Transverse colon (tissue), 4 donors: ENCODE measurements at regions not wholly inside any gene's neighbourhood (a gene's known extent, or its start where the extent isn't known, plus 50 kb on each side); places are given as distances from the start of the nearest gene placed in this dataset.

Source experiments
- DNase-seq: peaks from one replicate; pipeline ENCODE4 v3.0.0-alpha.2; 2019
- H3K27ac ChIP-seq, 4 donors: fragments of 200-600 bp; sonication (generic); 2 replicates each; pipeline ENCODE4 v1.5.1; 2016 to 2018; ENCODE audit warnings: inconsistent platforms in 4 of 4
- H3K27me3 ChIP-seq: fragments of 200-600 bp; sonication (generic); 2 replicates; pipeline ENCODE4 v1.5.1; 2017; ENCODE audit warnings: inconsistent platforms
- H3K36me3 ChIP-seq, 4 donors: fragments of 200-600 bp; sonication (generic); 2 replicates each; pipeline ENCODE4 v1.5.1; 2017 to 2019; ENCODE audit warnings: inconsistent platforms in 4 of 4
- H3K4me1 ChIP-seq, 4 donors: fragments of 200-600 bp; sonication (generic); 2 replicates each; pipeline ENCODE4 v1.5.1; 2017 to 2020; ENCODE audit warnings: inconsistent platforms in 4 of 4
- H3K4me3 ChIP-seq, 4 donors: fragments of 200-600 bp; sonication (generic); 1 replicate in 1 of 4; 2 replicates in 3 of 4; pipeline versions ENCODE4 v1.5.1 to v1.6.1; 2017 to 2019; ENCODE audit warnings: inconsistent platforms in 4 of 4
- H3K9me3 ChIP-seq, 2 donors: fragments of 200-600 bp; sonication (generic); 2 replicates each; pipeline ENCODE4 v1.5.1; 2017 to 2019; ENCODE audit warnings: inconsistent platforms in 2 of 2
- EP300 ChIP-seq: sonication (generic); formaldehyde crosslinking; IDR thresholded peaks from one replicate; pipeline ENCODE4 v1.6.1; 2017; ENCODE audit warnings: antibody characterized with exemption, low read depth
- POLR2A ChIP-seq: fragments of 450-650 bp; IDR thresholded peaks from one replicate; pipeline ENCODE4 v1.6.1; 2016; ENCODE audit warnings: antibody characterized with exemption, mild to moderate bottlenecking, moderate library complexity
- POLR2AphosphoS5 ChIP-seq, 3 donors: sonication (generic); formaldehyde crosslinking; IDR thresholded peaks; one replicate each; pipeline ENCODE4 v1.6.1; 2016; ENCODE audit warnings: antibody characterized with exemption in 3 of 3
- WGBS, 2 donors: methylation state at CpG; one replicate each; pipeline ENCODE4 v1.1.5; 2018; ENCODE audit warnings: low coverage in 1 of 2; 5-methylcytosine and 5-hydroxymethylcytosine counted together
- in situ Hi-C, 4 donors: fragments of 200-750 bp; cut with MboI; loops; one replicate each; pipeline versions ENCODE4 v1.15.0 to v1.15.1; 2017; ENCODE audit warnings: low sequenced_read_pairs in 3 of 4, low pct_ligation_motif_present in 1 of 4, low pct_unique_long_range_greater_than_20kb in 1 of 4
- intact Hi-C: fragments of 100-400 bp; cut with DNase I; formaldehyde crosslinking; loops from one replicate; pipeline ENCODE4 v1.15.1; 2023; ENCODE audit warnings: low total_unique reads
- TF ChIP-seq, protein P1 (sequence below), 5 experiments: fragments of 200-600 bp in 3 of 5; fragments of 450-650 bp in 2 of 5; sonication (generic) in 3 of 5; IDR thresholded peaks; 1 replicate in 2 of 5; 2 replicates in 3 of 5; pipeline ENCODE4 v1.5.1; 2016 to 2017; ENCODE audit warnings: antibody characterized with exemption in 5 of 5, inconsistent platforms in 3 of 5, mild to moderate bottlenecking in 2 of 5, moderate library complexity in 1 of 5

DNA sequence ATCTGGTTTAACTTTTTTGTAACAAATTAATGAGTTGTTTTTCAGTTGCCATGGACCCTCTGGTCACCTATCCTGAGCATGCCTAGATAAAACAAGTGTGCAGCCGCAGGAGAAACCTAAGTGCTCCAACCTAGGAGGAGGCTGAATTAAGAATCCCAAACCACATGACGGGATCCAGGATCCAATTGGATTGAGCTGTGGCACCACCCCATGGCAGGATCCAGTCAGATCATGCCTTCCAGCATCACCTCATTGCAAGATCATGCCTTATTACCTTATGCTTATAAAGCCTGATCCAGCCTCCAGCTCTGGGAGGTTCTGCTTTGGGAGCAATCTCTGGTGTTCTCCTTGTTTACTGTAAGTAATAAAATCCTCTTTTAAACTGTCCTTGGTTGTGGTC, 662.0 kb downstream of the TLR4 start:
- no peaks in the 10 kb centered on the region for H3K36me3 ChIP-seq
- no peak overlapping the region for H3K27ac ChIP-seq
- no peaks in the 10 kb centered on the region for H3K27me3 ChIP-seq
- intact Hi-C loops (no loop called here), in situ Hi-C loops (no loop called here)
- no peak for DNase-seq
- TF ChIP-seq EP300 = no peak
- TF ChIP-seq, protein P1, sequence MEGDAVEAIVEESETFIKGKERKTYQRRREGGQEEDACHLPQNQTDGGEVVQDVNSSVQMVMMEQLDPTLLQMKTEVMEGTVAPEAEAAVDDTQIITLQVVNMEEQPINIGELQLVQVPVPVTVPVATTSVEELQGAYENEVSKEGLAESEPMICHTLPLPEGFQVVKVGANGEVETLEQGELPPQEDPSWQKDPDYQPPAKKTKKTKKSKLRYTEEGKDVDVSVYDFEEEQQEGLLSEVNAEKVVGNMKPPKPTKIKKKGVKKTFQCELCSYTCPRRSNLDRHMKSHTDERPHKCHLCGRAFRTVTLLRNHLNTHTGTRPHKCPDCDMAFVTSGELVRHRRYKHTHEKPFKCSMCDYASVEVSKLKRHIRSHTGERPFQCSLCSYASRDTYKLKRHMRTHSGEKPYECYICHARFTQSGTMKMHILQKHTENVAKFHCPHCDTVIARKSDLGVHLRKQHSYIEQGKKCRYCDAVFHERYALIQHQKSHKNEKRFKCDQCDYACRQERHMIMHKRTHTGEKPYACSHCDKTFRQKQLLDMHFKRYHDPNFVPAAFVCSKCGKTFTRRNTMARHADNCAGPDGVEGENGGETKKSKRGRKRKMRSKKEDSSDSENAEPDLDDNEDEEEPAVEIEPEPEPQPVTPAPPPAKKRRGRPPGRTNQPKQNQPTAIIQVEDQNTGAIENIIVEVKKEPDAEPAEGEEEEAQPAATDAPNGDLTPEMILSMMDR (IDR thresholded peaks at IDR 0.05) = no peak
- TF ChIP-seq POLR2A = no peak
- TF ChIP-seq POLR2AphosphoS5 (IDR thresholded peaks at IDR 0.05) = no peak
- no peaks in the 10 kb centered on the region for H3K9me3 ChIP-seq
- WGBS, 2 donors = 89 to 92% methylated on average over 2 of the region's 2 CpGs
- no peaks in the 10 kb centered on the region for H3K4me1 ChIP-seq
- H3K4me3 ChIP-seq = no peak overlapping the region

DNA sequence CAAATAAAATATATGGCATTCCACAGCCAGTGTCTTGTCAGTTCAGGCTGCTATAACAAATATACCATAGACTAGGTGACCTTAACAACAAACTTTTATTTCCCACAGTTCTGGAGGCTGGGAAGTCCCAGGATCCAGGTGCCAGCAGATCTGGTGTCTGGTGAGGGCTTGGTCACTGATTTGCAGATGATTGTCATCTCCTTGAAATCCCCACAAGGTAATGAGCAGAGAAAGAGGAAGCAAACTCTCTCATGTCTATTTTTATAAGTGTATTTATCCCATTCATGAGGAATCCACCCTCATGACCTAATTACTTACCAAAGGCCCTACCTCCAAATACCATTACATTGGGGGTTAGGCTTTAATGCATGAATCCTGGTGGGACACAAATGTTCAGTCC, 663.2 kb downstream of the TLR4 start:
- DNase-seq = no peak
- H3K4me1 ChIP-seq = no peaks in the 10 kb centered on the region
- no peaks in the 10 kb centered on the region for H3K27me3 ChIP-seq
- intact Hi-C loops = no loop called here
- H3K27ac ChIP-seq = no peak overlapping the region
- no peaks in the 10 kb centered on the region for H3K36me3 ChIP-seq
- no peak for TF ChIP-seq POLR2A
- TF ChIP-seq EP300 = no peak
- no peak for TF ChIP-seq POLR2AphosphoS5 (IDR thresholded peaks at IDR 0.05)
- TF ChIP-seq, protein P1 (IDR thresholded peaks at IDR 0.05) = no peak
- in situ Hi-C loops = no loop called here
- H3K9me3 ChIP-seq = no peaks in the 10 kb centered on the region
- no peak overlapping the region for H3K4me3 ChIP-seq

DNA sequence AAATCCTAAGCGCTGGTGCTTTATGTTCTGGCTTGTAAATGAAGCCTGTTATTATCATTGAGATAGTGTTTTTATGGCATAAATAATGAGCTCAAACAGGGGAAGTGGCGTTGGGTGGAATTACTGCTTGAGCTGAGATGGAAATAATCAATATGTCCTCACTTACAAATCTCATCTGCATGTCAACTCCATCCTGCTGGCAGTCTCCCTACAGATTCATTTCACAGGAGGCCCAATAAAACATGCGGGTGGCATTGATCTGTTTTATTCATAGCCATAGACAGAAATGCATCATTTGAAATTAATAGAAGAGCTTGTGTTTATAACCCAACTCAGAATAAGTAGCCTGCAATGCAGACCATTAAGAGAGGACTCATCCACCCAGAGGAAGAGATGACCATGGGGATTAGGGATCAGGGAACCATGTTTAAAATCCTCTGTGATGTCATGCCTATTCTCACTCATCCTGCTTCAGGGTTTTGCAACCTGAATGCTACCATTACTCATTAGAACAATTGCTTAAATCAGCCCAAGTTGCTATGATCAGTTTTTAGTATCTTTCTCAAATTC, 680.4 kb downstream of the TLR4 start:
- Histone ChIP-seq H3K27ac (no peak overlapping the region), H3K4me3 (no peak overlapping the region), H3K9me3 (no peaks in the 10 kb centered on the region), H3K4me1 (no peaks in the 10 kb centered on the region), H3K36me3 (no peaks in the 10 kb centered on the region), H3K27me3 (no peaks in the 10 kb centered on the region)
- WGBS, 2 donors = 51 to 78% methylated on average over 2 to 3 of the region's 3 CpGs
- no peak for DNase-seq
- intact Hi-C loops = no loop called here
- TF ChIP-seq, protein P1 (IDR thresholded peaks at IDR 0.05) = no peak
- TF ChIP-seq EP300 (no peak), POLR2AphosphoS5 (IDR thresholded peaks at IDR 0.05) (no peak), POLR2A (no peak)
- in situ Hi-C loops = no loop called here

DNA sequence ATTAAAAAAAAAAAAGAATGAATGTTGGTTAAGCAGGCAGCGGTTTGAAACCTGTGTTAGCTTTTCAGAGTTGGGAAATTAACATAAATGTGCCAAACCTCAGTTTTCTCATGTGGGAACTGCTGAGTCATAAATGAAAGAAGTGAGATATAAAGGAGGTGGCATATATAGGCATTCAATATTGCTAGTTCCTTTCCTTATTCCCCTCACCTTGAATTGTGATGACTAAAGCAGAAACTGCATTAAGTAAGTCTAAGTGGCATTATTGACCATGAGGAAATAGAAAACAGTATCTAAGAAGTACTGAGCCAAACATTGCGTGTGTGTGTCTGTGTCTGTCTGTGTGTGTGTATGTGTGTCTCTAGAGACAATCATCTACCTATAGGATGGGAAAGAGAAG, 691.2 kb downstream of the TLR4 start:
- intact Hi-C loops = no loop called here
- Histone ChIP-seq H3K4me3 (no peak overlapping the region), H3K9me3 (no peaks in the 10 kb centered on the region), H3K36me3 (no peaks in the 10 kb centered on the region), H3K27me3 (no peaks in the 10 kb centered on the region), H3K4me1 (no peaks in the 10 kb centered on the region), H3K27ac (no peak overlapping the region)
- WGBS, 2 donors = 74 to 78% methylated on average over 2 of the region's 2 CpGs
- no peak for DNase-seq
- TF ChIP-seq POLR2A = no peak
- TF ChIP-seq POLR2AphosphoS5 (IDR thresholded peaks at IDR 0.05) = no peak
- no peak for TF ChIP-seq EP300
- TF ChIP-seq, protein P1 (IDR thresholded peaks at IDR 0.05) = no peak
- in situ Hi-C loops = no loop called here
